Uterus (tissue), 2 donors: ENCODE measurements at regions not wholly inside any gene's neighbourhood (a gene's known extent, or its start where the extent isn't known, plus 50 kb on each side); places are given as distances from the start of the nearest gene placed in this dataset.

ENCODE experiments used
- CTCF ChIP-seq, 4 experiments: fragments of 200-600 bp in 2 of 4; fragments of 450-650 bp in 2 of 4; sonication (generic) in 2 of 4; IDR thresholded peaks; one replicate each; pipeline ENCODE4 v1.5.1; 2016 to 2019; ENCODE audit warnings: antibody characterized with exemption in 4 of 4, mild to moderate bottlenecking in 2 of 4, moderate library complexity in 1 of 4
- POLR2A ChIP-seq, 2 donors: fragments of 450-650 bp; IDR thresholded peaks; one replicate each; pipeline ENCODE4 v1.6.1; 2016; ENCODE audit warnings: antibody characterized with exemption in 2 of 2, mild to moderate bottlenecking in 1 of 2, moderate library complexity in 1 of 2

GRCh38 chr1:37134599-37134998 lies 100.3 kb upstream of the GRIK3 start:
- TF ChIP-seq CTCF (IDR thresholded peaks at IDR 0.05), result no peak
- TF ChIP-seq POLR2A (IDR thresholded peaks at IDR 0.05), result no peak
